HG03045 (cell line): ENCODE measurements at regions not wholly inside any gene's neighbourhood (a gene's known extent, or its start where the extent isn't known, plus 50 kb on each side); places are given as distances from the start of the nearest gene placed in this dataset.

Source experiments
- ATAC-seq: cut with Tn5 transposase; IDR thresholded peaks from one replicate; pipeline ENCODE4 v1.9.1; 2021; ENCODE audit warnings: mild to moderate bottlenecking, moderate library complexity; ENCODE audit not compliant: unreplicated experiment

GRCh38 chr5:68161156-68161555 lies 54.4 kb upstream of the PIK3R1 start:
- ATAC-seq: no peak

- no peak for ATAC-seq
Observed at GRCh38 chr5:68159224-68159951, 56.2 kb upstream of the PIK3R1 start.

DNA sequence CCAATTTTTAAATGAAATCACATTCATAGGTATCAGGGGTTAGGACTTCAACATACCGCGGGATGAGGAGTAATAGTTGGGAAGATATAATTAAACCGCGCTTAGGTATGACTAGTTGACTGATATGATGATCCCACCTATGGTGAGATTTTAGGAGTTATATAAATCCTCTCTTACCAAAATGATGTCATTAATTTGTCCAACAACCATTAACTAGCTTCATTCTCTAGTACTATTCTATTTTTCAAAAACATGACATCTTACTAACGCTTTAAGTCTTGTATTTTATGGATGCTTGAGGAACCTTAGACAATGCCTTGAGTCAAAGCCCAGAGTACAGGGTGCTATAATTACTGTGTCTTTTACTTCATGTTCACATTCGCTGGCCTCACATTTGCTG lies 59.6 kb upstream of the PIK3R1 start:
- ATAC-seq: no peak

GRCh38 chr5:68154119-68154857 lies 61.3 kb upstream of the PIK3R1 start:
- no peak for ATAC-seq

DNA sequence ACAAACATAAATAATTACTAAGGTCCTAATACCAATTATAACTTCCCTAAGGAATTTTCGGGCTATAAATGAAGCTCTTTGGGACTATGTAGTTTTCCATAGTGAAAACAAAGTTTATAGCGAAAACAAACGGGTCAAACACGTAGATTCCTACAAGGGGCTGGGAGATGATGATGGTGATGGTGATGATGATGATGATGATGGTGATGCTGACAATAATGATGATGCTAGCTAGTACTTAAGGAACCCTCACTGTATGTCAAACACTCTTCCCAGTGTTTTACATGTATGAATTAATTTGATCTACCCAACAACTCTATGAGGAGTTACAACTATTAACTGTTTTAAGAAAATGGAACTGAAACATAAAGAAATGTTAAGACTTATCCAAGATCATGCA lies 63.7 kb upstream of the PIK3R1 start:
- no peak for ATAC-seq

DNA sequence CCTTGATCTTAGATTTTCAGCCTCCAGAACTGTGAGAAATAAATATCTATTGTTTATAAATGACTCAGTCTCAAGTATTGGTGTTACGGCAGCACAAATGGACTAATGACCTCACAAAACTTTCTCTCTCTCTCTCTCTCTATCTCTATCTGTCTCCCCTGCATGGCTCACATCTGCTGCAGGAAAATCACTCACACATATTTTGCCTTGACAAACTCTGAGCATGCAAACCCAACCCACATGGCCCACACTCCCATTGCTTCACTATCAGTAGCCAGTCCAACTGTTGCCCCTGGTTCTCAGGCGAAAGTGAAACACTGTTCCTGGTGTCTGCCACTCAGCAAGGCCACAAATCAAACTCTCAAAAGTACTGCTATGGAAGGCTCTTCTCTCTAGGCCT lies 66.4 kb upstream of the PIK3R1 start:
- ATAC-seq: no peak

DNA sequence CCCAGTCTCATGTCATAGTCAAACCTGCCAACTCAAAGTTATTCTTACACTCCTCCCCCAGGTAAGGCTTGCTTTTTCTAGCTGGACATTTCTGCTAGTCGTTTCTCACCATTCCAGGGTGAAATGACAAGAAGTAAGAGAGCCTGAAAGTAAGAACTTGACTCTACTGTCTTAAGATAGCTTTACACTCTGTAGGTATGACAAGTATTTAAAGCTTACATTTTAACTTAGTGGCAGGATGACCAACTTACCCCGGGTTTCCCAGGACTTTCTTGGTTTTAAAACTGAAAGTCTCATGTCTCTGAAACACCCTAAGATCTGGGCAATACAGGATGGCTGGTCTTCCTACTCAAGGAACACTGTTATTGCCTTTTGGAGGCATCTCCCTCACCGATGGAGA lies 67.5 kb upstream of the PIK3R1 start:
- ATAC-seq: peak; percentile 60

GRCh38 chr5:68147659-68148058 lies 67.9 kb upstream of the PIK3R1 start:
- ATAC-seq: no peak

GRCh38 chr5:68141494-68141893 lies 74.1 kb upstream of the PIK3R1 start:
- no peak for ATAC-seq

DNA sequence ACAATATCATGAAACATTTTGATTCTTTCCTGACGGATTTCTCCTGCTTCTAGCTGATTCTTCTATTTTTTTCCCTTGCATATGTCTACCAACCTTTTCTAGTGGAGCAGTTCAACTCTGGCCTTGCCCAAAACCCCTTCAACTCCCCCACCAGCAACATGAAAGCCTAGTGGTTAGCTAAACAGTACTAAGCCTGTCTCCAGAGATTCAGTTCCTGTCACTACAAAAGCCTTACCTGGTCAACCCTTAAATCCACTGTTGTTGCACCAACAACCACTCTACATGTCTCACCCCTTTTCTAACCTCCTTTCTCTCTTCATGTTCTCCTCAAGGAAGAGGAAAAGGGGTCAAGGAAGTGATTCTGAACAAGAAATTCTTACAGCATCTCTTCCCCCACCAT lies 74.8 kb upstream of the PIK3R1 start:
- ATAC-seq: peak; percentile 44

- ATAC-seq: no peak
Observed at GRCh38 chr5:68139611-68140441, 75.7 kb upstream of the PIK3R1 start.

DNA sequence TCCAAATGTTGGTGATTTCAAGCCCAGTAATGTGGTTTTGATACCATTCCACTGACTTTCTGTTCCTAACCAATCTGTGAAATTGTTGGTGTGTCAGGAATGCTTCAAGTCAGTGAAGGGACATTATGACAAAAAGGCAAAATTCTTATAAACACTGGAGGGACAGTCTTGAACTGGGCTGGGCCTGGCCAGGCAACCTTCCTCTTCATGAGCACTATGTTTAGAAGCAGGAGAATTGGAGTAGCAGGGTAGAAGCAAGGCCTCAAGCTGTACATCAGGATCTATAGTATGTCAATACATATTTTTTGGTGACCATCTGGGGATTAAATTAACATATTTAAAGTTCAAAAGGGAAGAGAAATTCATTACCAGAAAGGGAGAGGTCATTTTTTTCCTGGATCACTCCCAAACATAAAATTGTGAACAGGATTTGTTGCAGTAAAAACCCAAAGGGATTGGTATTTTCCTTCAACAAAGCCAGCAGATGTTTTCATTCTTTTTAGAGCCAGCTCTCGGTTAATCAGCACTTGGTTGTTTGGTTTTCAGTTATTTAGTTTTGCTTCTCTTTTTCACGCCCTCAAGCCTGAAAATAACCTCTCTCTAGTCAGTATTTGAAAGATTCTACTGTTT lies 77.9 kb upstream of the PIK3R1 start:
- peak; percentile 29 for ATAC-seq

GRCh38 chr5:68134669-68135313 lies 80.8 kb upstream of the PIK3R1 start:
- no peak for ATAC-seq

DNA sequence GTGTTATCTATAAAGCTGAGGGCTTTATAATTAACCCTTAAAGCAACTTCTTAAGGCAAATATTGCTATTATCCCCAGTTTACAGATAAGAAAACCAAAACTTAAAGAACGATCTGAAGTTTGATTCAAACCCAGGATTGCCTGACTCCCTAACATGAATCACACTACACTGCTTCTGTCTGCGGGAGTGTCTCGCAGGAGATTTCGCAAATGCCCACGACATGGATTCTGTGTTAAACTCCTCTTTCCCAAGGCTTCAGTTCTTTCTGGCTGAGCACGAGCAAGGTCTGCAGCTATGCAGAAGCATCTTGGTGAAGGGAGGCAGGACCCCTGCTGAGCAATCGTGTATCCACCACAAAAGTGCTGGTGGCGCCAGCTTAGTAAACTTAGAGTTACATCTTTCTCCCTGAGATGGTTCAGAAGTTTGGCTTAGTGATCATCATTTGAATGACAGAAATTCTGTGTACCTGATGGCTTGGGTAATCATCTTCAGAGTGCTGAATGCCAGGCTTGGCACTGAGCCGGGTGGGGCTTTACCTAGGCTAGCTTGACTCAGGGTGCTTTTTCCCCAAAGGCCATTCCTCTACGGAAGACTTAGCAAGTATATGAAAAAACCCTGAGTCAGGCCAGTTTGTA lies 81.4 kb upstream of the PIK3R1 start:
- no peak for ATAC-seq

DNA sequence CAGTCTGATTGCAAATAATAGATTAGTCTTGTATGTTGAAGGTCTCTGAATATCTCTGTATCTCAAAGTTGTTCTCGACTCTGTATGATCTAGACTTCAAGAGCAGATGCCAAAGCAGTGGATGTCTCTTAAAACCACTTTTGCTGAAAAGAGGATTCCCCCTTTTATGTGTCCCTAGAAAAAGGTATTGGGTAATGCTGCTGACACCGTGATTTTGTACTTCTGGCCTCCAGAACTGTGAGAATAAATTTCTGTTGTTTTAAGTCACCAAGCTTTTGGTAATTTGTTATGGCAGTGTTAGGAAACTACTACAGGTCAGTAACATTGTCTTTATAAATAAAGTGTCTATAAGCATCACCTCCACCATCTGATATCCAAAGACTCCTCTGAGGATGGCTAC lies 85.3 kb upstream of the PIK3R1 start:
- ATAC-seq: no peak

DNA sequence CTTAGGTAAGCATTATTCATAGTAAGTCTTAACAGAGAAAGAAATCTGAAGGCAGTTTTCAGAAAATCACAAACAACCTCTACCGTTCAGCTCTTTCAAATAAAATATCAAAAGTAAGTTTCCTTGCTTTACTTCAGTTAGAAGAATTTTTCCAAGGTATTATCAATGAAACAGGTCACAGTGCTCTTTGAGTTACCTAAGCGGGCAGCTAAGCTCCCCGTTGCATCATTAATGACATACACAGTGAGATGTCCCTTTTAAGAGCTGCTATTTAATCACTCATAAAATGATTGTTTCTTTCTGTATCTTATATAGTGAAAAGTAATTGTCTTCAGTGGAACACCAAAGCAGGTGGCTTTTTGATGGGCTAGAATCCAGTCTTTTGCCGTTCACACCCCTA lies 86.2 kb upstream of the PIK3R1 start:
- ATAC-seq: no peak

GRCh38 chr5:68126886-68127285 lies 88.7 kb upstream of the PIK3R1 start:
- ATAC-seq: no peak

- ATAC-seq: no peak
Observed at GRCh38 chr5:68122439-68123328, 92.9 kb upstream of the PIK3R1 start.

DNA sequence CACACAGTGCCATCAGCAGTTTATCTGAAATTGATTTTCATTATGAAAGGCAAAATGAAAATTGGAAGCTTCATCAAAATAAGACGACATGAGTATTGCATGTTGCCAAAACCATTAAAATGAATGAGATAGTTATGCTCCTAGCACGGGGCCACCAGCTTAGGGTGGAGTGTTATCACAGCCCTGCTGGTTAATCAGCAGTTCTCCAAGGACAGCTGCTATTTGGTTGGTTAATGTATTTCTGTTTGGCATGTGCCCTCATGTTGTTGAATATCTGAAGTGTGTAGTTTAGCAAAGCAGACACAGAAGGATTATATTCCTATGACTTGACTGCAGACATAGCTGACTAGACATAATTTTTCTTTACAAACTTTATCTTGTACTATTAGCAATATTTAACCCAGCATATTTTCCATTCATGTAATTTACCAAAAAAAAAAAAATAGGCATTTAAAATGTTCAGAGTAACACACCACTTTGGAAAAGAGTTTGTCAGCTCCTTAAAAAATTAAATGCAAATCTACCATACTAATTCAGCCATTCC lies 98.6 kb upstream of the PIK3R1 start:
- ATAC-seq: no peak
